ENCODE measurements at regions not wholly inside any gene's neighbourhood (a gene's known extent, or its start where the extent isn't known, plus 50 kb on each side); places are given as distances from the start of the nearest gene placed in this dataset.

GRCh38 chr4:170305627-170306026 is 215.9 kb upstream of the AADAT start:
- TF ChIP-seq FOXJ3 (CRISPR knock-in tag; IDR thresholded peaks at IDR 0.05; ENCODE audit: borderline replicate concordance) (no peak), CTCF (IDR thresholded peaks at IDR 0.05) (no peak), RELA (CRISPR knock-in tag; IDR thresholded peaks at IDR 0.05; ENCODE audit: borderline replicate concordance) (no peak), ELF4 (CRISPR knock-in tag; IDR thresholded peaks at IDR 0.05; ENCODE audit: low read depth) (no peak), NR2C2 (CRISPR knock-in tag; IDR thresholded peaks at IDR 0.05) (no peak), MYBL2 (CRISPR knock-in tag; IDR thresholded peaks at IDR 0.05) (no peak), MXD4 (CRISPR knock-in tag; IDR thresholded peaks at IDR 0.05; ENCODE audit: borderline replicate concordance) (no peak), SMAD3 (CRISPR knock-in tag; IDR thresholded peaks at IDR 0.05; ENCODE audit: borderline replicate concordance) (no peak), ZNF416 (CRISPR knock-in tag; IDR thresholded peaks at IDR 0.05) (no peak), ZNF512 (CRISPR knock-in tag; IDR thresholded peaks at IDR 0.05; ENCODE audit: borderline replicate concordance) (no peak)
- TF ChIP-seq, protein P1, sequence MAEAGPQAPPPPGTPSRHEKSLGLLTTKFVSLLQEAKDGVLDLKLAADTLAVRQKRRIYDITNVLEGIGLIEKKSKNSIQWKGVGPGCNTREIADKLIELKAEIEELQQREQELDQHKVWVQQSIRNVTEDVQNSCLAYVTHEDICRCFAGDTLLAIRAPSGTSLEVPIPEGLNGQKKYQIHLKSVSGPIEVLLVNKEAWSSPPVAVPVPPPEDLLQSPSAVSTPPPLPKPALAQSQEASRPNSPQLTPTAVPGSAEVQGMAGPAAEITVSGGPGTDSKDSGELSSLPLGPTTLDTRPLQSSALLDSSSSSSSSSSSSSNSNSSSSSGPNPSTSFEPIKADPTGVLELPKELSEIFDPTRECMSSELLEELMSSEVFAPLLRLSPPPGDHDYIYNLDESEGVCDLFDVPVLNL (CRISPR knock-in tag; IDR thresholded peaks at IDR 0.05; ENCODE audit: borderline replicate concordance, low read depth), result no peak
- TF ChIP-seq, protein P2, sequence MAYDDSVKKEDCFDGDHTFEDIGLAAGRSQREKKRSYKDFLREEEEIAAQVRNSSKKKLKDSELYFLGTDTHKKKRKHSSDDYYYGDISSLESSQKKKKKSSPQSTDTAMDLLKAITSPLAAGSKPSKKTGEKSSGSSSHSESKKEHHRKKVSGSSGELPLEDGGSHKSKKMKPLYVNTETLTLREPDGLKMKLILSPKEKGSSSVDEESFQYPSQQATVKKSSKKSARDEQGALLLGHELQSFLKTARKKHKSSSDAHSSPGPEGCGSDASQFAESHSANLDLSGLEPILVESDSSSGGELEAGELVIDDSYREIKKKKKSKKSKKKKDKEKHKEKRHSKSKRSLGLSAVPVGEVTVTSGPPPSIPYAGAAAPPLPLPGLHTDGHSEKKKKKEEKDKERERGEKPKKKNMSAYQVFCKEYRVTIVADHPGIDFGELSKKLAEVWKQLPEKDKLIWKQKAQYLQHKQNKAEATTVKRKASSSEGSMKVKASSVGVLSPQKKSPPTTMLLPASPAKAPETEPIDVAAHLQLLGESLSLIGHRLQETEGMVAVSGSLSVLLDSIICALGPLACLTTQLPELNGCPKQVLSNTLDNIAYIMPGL (CRISPR knock-in tag; IDR thresholded peaks at IDR 0.05), result no peak
- TF ChIP-seq, protein P3, sequence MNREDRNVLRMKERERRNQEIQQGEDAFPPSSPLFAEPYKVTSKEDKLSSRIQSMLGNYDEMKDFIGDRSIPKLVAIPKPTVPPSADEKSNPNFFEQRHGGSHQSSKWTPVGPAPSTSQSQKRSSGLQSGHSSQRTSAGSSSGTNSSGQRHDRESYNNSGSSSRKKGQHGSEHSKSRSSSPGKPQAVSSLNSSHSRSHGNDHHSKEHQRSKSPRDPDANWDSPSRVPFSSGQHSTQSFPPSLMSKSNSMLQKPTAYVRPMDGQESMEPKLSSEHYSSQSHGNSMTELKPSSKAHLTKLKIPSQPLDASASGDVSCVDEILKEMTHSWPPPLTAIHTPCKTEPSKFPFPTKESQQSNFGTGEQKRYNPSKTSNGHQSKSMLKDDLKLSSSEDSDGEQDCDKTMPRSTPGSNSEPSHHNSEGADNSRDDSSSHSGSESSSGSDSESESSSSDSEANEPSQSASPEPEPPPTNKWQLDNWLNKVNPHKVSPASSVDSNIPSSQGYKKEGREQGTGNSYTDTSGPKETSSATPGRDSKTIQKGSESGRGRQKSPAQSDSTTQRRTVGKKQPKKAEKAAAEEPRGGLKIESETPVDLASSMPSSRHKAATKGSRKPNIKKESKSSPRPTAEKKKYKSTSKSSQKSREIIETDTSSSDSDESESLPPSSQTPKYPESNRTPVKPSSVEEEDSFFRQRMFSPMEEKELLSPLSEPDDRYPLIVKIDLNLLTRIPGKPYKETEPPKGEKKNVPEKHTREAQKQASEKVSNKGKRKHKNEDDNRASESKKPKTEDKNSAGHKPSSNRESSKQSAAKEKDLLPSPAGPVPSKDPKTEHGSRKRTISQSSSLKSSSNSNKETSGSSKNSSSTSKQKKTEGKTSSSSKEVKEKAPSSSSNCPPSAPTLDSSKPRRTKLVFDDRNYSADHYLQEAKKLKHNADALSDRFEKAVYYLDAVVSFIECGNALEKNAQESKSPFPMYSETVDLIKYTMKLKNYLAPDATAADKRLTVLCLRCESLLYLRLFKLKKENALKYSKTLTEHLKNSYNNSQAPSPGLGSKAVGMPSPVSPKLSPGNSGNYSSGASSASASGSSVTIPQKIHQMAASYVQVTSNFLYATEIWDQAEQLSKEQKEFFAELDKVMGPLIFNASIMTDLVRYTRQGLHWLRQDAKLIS (CRISPR knock-in tag; IDR thresholded peaks at IDR 0.05; ENCODE audit: borderline replicate concordance), result no peak
